Fibroblast of pulmonary artery (primary cell): ENCODE measurements at regions not wholly inside any gene's neighbourhood (a gene's known extent, or its start where the extent isn't known, plus 50 kb on each side); places are given as distances from the start of the nearest gene placed in this dataset.

Experiments used
- DNase-seq: peaks from one replicate; pipeline ENCODE4 v3.0.0-alpha.2; 2010; ENCODE audit warnings: low read depth
- H3K4me3 ChIP-seq: replicated peaks from 2 replicates; pipeline ENCODE4 v1.5.1; 2011; ENCODE audit warnings: low read depth, mild to moderate bottlenecking, control low read depth, low read length, moderate library complexity
- TF ChIP-seq, protein P1 (sequence below): IDR thresholded peaks from 2 replicates; pipeline ENCODE4 v1.5.1; 2011; ENCODE audit warnings: mild to moderate bottlenecking, control low read depth, low read length, inconsistent platforms; ENCODE audit errors: missing control alignments

DNA sequence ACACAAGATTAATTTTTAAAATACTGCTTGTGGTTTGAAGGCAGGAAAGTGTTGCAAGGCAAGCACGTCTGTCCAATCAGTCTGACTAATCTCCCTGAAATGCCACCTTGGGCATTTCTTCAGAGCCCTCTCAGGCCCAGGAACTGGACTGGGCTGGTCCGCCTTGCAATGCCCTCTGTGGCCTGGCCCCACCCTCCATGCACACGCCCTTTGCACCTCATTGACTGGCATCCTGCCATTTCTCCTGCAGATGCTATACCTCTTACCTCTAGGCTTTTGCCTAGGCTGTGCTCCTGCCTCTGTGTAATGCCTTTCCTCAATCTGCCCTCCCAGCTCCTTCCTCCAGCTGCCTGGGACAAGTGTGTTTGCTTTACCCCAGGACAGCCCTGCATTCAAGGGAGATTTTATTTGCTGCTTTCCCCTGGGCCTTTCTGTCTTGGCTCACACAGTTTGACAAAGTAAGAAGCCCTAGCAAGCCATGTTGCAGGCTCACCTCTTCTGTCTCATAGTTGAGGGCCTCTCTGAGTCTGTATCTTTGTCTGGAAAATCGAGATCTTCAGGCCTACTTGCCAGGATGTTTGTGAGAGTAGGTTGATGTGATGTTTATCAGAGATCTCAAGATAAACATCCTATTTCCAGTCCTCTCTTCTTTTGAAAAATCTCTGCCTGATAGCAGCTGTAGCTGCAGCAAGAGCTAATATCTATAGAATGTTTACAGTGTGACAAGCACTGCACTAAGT, 149.2 kb upstream of the JUN start:
- TF ChIP-seq, protein P1, sequence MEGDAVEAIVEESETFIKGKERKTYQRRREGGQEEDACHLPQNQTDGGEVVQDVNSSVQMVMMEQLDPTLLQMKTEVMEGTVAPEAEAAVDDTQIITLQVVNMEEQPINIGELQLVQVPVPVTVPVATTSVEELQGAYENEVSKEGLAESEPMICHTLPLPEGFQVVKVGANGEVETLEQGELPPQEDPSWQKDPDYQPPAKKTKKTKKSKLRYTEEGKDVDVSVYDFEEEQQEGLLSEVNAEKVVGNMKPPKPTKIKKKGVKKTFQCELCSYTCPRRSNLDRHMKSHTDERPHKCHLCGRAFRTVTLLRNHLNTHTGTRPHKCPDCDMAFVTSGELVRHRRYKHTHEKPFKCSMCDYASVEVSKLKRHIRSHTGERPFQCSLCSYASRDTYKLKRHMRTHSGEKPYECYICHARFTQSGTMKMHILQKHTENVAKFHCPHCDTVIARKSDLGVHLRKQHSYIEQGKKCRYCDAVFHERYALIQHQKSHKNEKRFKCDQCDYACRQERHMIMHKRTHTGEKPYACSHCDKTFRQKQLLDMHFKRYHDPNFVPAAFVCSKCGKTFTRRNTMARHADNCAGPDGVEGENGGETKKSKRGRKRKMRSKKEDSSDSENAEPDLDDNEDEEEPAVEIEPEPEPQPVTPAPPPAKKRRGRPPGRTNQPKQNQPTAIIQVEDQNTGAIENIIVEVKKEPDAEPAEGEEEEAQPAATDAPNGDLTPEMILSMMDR = no peak
- H3K4me3 ChIP-seq = no peak overlapping the region
- peak; percentile 82 for DNase-seq

DNA sequence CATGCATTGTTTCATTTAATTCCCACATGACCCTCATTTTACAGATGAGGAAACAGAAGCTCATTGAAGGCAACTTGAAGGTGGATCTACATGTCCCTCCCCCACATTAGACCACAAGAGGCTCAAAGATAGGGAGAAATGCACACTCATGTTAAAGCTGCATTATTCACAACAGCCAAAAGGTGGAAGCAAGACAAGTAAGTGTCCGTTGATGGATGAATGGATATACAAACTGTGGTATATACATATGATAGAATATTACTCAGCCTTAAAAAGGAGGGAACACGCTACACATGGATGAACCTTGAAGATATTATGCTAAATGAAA, 149.7 kb upstream of the JUN start:
- DNase-seq = peak; percentile 10
- no peak overlapping the region for H3K4me3 ChIP-seq
- TF ChIP-seq, protein P1 = no peak

DNA sequence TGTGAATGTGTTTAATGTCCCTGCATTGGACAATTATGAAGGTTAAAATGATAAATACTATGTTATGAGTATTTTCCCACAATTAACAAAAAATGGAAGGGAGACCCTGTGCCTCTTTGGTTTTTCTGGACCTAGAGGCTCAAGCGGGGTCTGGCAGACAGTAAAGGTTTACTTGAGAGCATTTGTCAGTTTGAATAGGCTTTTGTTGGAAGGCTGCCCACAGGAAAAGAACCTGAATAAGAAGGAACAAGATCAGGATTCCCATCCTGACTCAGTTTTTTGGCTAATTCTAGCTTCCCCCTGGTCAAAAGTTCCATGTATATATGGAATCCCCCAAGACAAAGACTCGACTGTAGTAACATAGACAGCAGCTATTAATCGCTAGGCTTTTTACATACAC, 150.9 kb upstream of the JUN start:
- H3K4me3 ChIP-seq = no peak overlapping the region
- DNase-seq = no peak
- TF ChIP-seq, protein P1 = no peak

- no peak for DNase-seq
- no peak overlapping the region for H3K4me3 ChIP-seq
- TF ChIP-seq, protein P1 = no peak
Measured at GRCh38 chr1:58936973-58937372, 153.1 kb upstream of the JUN start.

DNA sequence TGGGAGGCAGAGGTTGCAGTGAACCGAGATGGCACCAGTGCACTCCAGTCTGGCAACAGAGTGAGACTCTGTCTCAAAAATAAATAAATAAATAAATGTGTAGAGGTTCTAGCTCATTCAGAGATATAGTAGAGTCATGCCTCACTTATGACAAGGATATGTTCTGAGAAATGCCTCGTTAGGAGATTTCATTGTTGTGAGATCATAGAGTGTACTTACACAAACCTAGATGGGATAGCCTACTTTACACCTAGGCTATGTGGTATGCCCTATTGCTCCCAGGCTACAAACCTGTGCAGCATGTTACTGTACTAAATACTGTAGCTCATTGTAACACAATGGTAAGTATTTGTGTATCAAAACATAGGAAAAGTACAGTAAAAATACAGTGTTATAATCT, 155.3 kb upstream of the JUN start:
- no peak for DNase-seq
- H3K4me3 ChIP-seq = no peak overlapping the region
- TF ChIP-seq, protein P1 = no peak

GRCh38 chr1:58939666-58940370, 156.0 kb upstream of the JUN start:
- TF ChIP-seq, protein P1 = no peak
- no peak overlapping the region for H3K4me3 ChIP-seq

More at GRCh38 chr1:58939666-58940370, 156.0 kb upstream of the JUN start:
- no peak for DNase-seq
